ENCODE measurements at regions not wholly inside any gene's neighbourhood (a gene's known extent, or its start where the extent isn't known, plus 50 kb on each side); places are given as distances from the start of the nearest gene placed in this dataset.

DNA sequence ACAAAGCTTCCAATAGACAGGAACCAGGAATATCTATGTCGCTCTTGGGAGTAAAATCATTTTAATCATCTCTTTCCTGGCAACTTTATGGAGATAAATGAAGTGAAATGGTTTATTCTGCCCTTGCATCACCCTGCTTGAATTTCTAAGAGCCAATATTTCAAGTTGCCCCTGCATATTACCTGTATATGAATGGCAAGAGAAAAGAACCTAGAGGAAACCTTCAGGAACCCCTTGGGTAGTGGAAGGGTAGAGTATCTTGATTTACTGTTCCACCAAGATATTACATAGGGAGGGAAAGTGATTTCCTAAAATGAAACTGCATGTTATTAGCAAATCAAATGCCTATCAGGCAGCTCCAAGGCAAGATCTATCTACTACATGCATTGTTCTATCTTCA lies 308.4 kb upstream of the NAV3 start (continued):
- TF ChIP-seq, protein P1, sequence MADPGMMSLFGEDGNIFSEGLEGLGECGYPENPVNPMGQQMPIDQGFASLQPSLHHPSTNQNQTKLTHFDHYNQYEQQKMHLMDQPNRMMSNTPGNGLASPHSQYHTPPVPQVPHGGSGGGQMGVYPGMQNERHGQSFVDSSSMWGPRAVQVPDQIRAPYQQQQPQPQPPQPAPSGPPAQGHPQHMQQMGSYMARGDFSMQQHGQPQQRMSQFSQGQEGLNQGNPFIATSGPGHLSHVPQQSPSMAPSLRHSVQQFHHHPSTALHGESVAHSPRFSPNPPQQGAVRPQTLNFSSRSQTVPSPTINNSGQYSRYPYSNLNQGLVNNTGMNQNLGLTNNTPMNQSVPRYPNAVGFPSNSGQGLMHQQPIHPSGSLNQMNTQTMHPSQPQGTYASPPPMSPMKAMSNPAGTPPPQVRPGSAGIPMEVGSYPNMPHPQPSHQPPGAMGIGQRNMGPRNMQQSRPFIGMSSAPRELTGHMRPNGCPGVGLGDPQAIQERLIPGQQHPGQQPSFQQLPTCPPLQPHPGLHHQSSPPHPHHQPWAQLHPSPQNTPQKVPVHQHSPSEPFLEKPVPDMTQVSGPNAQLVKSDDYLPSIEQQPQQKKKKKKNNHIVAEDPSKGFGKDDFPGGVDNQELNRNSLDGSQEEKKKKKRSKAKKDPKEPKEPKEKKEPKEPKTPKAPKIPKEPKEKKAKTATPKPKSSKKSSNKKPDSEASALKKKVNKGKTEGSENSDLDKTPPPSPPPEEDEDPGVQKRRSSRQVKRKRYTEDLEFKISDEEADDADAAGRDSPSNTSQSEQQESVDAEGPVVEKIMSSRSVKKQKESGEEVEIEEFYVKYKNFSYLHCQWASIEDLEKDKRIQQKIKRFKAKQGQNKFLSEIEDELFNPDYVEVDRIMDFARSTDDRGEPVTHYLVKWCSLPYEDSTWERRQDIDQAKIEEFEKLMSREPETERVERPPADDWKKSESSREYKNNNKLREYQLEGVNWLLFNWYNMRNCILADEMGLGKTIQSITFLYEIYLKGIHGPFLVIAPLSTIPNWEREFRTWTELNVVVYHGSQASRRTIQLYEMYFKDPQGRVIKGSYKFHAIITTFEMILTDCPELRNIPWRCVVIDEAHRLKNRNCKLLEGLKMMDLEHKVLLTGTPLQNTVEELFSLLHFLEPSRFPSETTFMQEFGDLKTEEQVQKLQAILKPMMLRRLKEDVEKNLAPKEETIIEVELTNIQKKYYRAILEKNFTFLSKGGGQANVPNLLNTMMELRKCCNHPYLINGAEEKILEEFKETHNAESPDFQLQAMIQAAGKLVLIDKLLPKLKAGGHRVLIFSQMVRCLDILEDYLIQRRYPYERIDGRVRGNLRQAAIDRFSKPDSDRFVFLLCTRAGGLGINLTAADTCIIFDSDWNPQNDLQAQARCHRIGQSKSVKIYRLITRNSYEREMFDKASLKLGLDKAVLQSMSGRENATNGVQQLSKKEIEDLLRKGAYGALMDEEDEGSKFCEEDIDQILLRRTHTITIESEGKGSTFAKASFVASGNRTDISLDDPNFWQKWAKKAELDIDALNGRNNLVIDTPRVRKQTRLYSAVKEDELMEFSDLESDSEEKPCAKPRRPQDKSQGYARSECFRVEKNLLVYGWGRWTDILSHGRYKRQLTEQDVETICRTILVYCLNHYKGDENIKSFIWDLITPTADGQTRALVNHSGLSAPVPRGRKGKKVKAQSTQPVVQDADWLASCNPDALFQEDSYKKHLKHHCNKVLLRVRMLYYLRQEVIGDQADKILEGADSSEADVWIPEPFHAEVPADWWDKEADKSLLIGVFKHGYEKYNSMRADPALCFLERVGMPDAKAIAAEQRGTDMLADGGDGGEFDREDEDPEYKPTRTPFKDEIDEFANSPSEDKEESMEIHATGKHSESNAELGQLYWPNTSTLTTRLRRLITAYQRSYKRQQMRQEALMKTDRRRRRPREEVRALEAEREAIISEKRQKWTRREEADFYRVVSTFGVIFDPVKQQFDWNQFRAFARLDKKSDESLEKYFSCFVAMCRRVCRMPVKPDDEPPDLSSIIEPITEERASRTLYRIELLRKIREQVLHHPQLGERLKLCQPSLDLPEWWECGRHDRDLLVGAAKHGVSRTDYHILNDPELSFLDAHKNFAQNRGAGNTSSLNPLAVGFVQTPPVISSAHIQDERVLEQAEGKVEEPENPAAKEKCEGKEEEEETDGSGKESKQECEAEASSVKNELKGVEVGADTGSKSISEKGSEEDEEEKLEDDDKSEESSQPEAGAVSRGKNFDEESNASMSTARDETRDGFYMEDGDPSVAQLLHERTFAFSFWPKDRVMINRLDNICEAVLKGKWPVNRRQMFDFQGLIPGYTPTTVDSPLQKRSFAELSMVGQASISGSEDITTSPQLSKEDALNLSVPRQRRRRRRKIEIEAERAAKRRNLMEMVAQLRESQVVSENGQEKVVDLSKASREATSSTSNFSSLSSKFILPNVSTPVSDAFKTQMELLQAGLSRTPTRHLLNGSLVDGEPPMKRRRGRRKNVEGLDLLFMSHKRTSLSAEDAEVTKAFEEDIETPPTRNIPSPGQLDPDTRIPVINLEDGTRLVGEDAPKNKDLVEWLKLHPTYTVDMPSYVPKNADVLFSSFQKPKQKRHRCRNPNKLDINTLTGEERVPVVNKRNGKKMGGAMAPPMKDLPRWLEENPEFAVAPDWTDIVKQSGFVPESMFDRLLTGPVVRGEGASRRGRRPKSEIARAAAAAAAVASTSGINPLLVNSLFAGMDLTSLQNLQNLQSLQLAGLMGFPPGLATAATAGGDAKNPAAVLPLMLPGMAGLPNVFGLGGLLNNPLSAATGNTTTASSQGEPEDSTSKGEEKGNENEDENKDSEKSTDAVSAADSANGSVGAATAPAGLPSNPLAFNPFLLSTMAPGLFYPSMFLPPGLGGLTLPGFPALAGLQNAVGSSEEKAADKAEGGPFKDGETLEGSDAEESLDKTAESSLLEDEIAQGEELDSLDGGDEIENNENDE (IDR thresholded peaks at IDR 0.05; ENCODE audit: low read depth, low read length): no peak
- no peak for TF ChIP-seq ZFX (CRISPR knock-in tag; IDR thresholded peaks at IDR 0.05)
- TF ChIP-seq NELFE (IDR thresholded peaks at IDR 0.05; ENCODE audit: insufficient read depth, insufficient read length): no peak
- TF ChIP-seq, protein P2, sequence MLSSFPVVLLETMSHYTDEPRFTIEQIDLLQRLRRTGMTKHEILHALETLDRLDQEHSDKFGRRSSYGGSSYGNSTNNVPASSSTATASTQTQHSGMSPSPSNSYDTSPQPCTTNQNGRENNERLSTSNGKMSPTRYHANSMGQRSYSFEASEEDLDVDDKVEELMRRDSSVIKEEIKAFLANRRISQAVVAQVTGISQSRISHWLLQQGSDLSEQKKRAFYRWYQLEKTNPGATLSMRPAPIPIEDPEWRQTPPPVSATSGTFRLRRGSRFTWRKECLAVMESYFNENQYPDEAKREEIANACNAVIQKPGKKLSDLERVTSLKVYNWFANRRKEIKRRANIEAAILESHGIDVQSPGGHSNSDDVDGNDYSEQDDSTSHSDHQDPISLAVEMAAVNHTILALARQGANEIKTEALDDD (IDR thresholded peaks at IDR 0.05): no peak
- TF ChIP-seq ZKSCAN3 (CRISPR knock-in tag; IDR thresholded peaks at IDR 0.05): no peak
